ENCODE measurements at regions not wholly inside any gene's neighbourhood (a gene's known extent, or its start where the extent isn't known, plus 50 kb on each side); places are given as distances from the start of the nearest gene placed in this dataset.

GRCh38 chr3:55196495-55196894 lies 268.6 kb upstream of the LRTM1 start (continued):
- TF ChIP-seq, protein P1, sequence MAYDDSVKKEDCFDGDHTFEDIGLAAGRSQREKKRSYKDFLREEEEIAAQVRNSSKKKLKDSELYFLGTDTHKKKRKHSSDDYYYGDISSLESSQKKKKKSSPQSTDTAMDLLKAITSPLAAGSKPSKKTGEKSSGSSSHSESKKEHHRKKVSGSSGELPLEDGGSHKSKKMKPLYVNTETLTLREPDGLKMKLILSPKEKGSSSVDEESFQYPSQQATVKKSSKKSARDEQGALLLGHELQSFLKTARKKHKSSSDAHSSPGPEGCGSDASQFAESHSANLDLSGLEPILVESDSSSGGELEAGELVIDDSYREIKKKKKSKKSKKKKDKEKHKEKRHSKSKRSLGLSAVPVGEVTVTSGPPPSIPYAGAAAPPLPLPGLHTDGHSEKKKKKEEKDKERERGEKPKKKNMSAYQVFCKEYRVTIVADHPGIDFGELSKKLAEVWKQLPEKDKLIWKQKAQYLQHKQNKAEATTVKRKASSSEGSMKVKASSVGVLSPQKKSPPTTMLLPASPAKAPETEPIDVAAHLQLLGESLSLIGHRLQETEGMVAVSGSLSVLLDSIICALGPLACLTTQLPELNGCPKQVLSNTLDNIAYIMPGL (CRISPR knock-in tag; IDR thresholded peaks at IDR 0.05) = no peak
- TF ChIP-seq, protein P2, sequence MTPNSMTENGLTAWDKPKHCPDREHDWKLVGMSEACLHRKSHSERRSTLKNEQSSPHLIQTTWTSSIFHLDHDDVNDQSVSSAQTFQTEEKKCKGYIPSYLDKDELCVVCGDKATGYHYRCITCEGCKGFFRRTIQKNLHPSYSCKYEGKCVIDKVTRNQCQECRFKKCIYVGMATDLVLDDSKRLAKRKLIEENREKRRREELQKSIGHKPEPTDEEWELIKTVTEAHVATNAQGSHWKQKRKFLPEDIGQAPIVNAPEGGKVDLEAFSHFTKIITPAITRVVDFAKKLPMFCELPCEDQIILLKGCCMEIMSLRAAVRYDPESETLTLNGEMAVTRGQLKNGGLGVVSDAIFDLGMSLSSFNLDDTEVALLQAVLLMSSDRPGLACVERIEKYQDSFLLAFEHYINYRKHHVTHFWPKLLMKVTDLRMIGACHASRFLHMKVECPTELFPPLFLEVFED (CRISPR knock-in tag; conservative IDR thresholded peaks at IDR 0.05) = no peak

- Histone ChIP-seq H2AFZ (ENCODE audit: low read depth, low read length) (no peak overlapping the region), H3K4me3 (no peak overlapping the region), H3K27ac (ENCODE audit: extremely low read depth, low read depth, low read length) (no peak overlapping the region), H3K4me1 (replicated peaks in 1 of 2; ENCODE audit: control insufficient read depth in 2 of 2, insufficient read depth in 2 of 2, low read length in 2 of 2) (no peaks in the 10 kb centered on the region), H3K36me3 (ENCODE audit: control insufficient read depth, insufficient read depth, low read length) (no peaks in the 10 kb centered on the region), H3K79me2 (ENCODE audit: control insufficient read depth, insufficient read depth, low read length) (no peaks in the 10 kb centered on the region), H3K9me1 (ENCODE audit: control insufficient read depth, insufficient read depth, low read length) (no peaks in the 10 kb centered on the region), H3K9ac (ENCODE audit: insufficient read depth in 1 of 2, low read depth in 2 of 2, low read length in 2 of 2) (no peak overlapping the region), H3K4me2 (ENCODE audit: insufficient read depth, low read length) (no peak overlapping the region), H3K9me3 (replicated peaks; ENCODE audit: control insufficient read depth, insufficient read depth, low read depth, low read length) (no peaks in the 10 kb centered on the region), H3K27me3 (ENCODE audit: control insufficient read depth in 2 of 2, insufficient read depth in 2 of 2, low read length in 2 of 2) (no peaks in the 10 kb centered on the region), H4K20me1 (replicated peaks; ENCODE audit: control insufficient read depth, insufficient read depth, low read length) (no peaks in the 10 kb centered on the region)
- 0% methylated on average over 3 of the region's 3 CpGs for WGBS (ENCODE audit: insufficient coverage, low coverage, missing lambda C conversion rate)
- ATAC-seq (no peak), FAIRE-seq (no peak), DNase-seq (ENCODE audit: extremely low read depth in 1 of 4, low spot score in 3 of 4) (no peak)
- no peak for TF ChIP-seq ZNF431 (CRISPR knock-in tag; IDR thresholded peaks at IDR 0.05)
- no peak for TF ChIP-seq GMEB1 (CRISPR knock-in tag; IDR thresholded peaks at IDR 0.05)
- no peak for TF ChIP-seq KLF16 (IDR thresholded peaks at IDR 0.05)
- TF ChIP-seq CHD1 (IDR thresholded peaks at IDR 0.05; ENCODE audit: low read length) = no peak
- TF ChIP-seq HEY1 (CRISPR knock-in tag; IDR thresholded peaks at IDR 0.05; ENCODE audit: borderline replicate concordance) = no peak
- POLR2A ChIA-PET = no interaction called here
- no TSS peak for BruUV-seq (replicated peaks)
- in situ Hi-C loops (cut with MboI) = no loop called here
- CTCF ChIA-PET (ENCODE audit: low intra/inter-chr PET ratio) = no interaction called here
- intact Hi-C loops (cut with micrococcal nuclease) = no loop called here
These were observed 266.5 kb upstream of the LRTM1 start for GRCh38 chr3:55194376-55194775.
